ENCODE measurements at regions not wholly inside any gene's neighbourhood (a gene's known extent, or its start where the extent isn't known, plus 50 kb on each side); places are given as distances from the start of the nearest gene placed in this dataset.

GRCh38 chr6:156430386-156430785 lies 346.8 kb upstream of the ARID1B start:
- H3K9me3 ChIP-seq: no peaks in the 10 kb centered on the region
- no peaks in the 10 kb centered on the region for H3K27me3 ChIP-seq
- DNase-seq: no peak
- 62 to 64% methylated on average over 3 of the region's 3 CpGs for WGBS, 2 donors
- H3K4me3 ChIP-seq: no peak overlapping the region
- TF ChIP-seq POLR2AphosphoS5 (IDR thresholded peaks at IDR 0.05) (no peak), EP300 (IDR thresholded peaks at IDR 0.05) (no peak), CTCF (IDR thresholded peaks at IDR 0.05) (no peak), POLR2A (IDR thresholded peaks at IDR 0.05) (no peak)
- no peaks in the 10 kb centered on the region for H3K36me3 ChIP-seq
- H3K27ac ChIP-seq: no peak overlapping the region
- H3K4me1 ChIP-seq: no peaks in the 10 kb centered on the region
- intact Hi-C loops (cut with DNase I): no loop called here

GRCh38 chr6:156427345-156427744 lies 349.8 kb upstream of the ARID1B start:
- no peak overlapping the region for H3K4me3 ChIP-seq
- peaks cover 0 to 3% (median 0%) of the 10 kb centered on the region in 4 donors for H3K9me3 ChIP-seq
- H3K4me1 ChIP-seq: no peaks in the 10 kb centered on the region
- H3K27me3 ChIP-seq: no peaks in the 10 kb centered on the region
- H3K36me3 ChIP-seq: no peaks in the 10 kb centered on the region
- H3K27ac ChIP-seq: no peak overlapping the region
- no peak for DNase-seq
- intact Hi-C loops (cut with DNase I): no loop called here
- WGBS, 2 donors: 6 to 26% methylated on average over 2 of the region's 2 CpGs
- TF ChIP-seq EP300 (IDR thresholded peaks at IDR 0.05) (no peak), POLR2A (IDR thresholded peaks at IDR 0.05) (no peak), CTCF (IDR thresholded peaks at IDR 0.05) (no peak), POLR2AphosphoS5 (IDR thresholded peaks at IDR 0.05) (no peak)

DNA sequence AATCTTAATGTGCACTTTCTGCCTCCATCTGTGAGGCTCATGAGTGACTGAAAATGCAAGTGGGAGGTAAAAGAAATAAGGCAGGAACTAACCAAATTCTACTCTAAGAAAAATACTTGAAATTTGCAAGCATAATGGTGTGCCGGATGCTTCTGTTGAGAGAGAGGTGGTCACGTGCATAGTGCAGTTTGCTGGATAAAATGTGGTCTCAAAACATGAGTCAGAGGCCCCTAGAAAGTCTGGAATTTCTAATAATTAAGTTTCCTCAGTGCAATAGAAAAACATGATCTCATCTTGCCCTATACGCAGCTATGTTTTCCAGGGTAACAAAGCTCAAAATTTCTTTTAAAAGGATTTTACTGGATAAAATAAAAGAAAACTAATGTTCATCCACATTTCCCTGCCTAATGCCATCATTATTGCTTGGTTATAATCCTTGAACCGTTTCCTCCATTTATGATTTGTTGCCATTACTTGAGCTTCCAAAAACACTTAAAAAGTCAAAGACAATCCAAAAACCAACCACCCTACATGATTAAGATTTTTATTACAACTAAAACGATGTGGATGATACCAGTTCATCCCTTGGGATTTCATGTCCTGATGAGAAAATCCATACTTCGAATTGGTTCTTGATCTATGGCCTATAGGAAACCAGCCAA lies 351.7 kb upstream of the ARID1B start:
- Histone ChIP-seq H3K9me3 (peaks cover 0 to 3% (median 0%) of the 10 kb centered on the region in 4 donors), H3K4me1 (no peaks in the 10 kb centered on the region), H3K27ac (peak overlapping the region in 1 of 4 donors; percentile 22), H3K27me3 (no peaks in the 10 kb centered on the region), H3K4me3 (no peak overlapping the region), H3K36me3 (no peaks in the 10 kb centered on the region)
- TF ChIP-seq POLR2AphosphoS5 (IDR thresholded peaks at IDR 0.05): no peak
- TF ChIP-seq CTCF (IDR thresholded peaks at IDR 0.05): no peak
- TF ChIP-seq EP300 (IDR thresholded peaks at IDR 0.05): no peak
- TF ChIP-seq POLR2A (IDR thresholded peaks at IDR 0.05): no peak
- intact Hi-C loops (cut with DNase I): no loop called here
- DNase-seq: no peak
- 75 to 84% methylated on average over 6 of the region's 6 CpGs for WGBS, 2 donors

GRCh38 chr6:156423829-156424228 lies 353.3 kb upstream of the ARID1B start:
- no peaks in the 10 kb centered on the region for H3K27me3 ChIP-seq
- peaks cover 0 to 3% (median 0%) of the 10 kb centered on the region in 4 donors for H3K9me3 ChIP-seq
- no peaks in the 10 kb centered on the region for H3K36me3 ChIP-seq
- H3K27ac ChIP-seq: no peak overlapping the region
- H3K4me3 ChIP-seq: no peak overlapping the region
- DNase-seq: no peak
- H3K4me1 ChIP-seq: no peaks in the 10 kb centered on the region
- TF ChIP-seq EP300 (IDR thresholded peaks at IDR 0.05): no peak
- no peak for TF ChIP-seq POLR2A (IDR thresholded peaks at IDR 0.05)
- no peak for TF ChIP-seq POLR2AphosphoS5 (IDR thresholded peaks at IDR 0.05)
- no peak for TF ChIP-seq CTCF (IDR thresholded peaks at IDR 0.05)
- intact Hi-C loops (cut with DNase I): no loop called here
- WGBS, 2 donors: 46 to 60% methylated on average over 3 of the region's 3 CpGs

DNA sequence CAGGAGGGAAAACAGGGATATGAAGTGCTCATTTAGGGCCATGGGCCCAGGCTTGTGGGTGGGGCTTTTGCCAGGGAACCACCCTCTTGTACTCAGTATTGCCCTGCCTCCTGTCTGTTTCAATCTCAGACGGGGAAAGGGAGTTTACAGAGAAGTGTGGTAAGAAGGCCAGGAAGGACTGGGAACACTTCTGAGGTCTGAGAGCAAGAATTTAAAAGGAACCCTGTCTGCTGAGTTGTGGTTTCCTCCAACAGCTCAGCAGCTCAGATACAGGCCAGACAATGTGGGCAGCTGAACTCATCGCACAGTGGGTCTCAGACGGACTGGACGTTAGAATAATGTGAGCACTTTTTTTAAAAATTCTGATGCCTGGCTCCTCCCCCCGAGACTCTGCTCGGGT lies 354.1 kb upstream of the ARID1B start:
- Histone ChIP-seq H3K4me1 (no peaks in the 10 kb centered on the region), H3K27me3 (no peaks in the 10 kb centered on the region), H3K36me3 (no peaks in the 10 kb centered on the region), H3K9me3 (peaks cover 0 to 3% (median 0%) of the 10 kb centered on the region in 4 donors), H3K4me3 (no peak overlapping the region), H3K27ac (no peak overlapping the region)
- WGBS, 2 donors: 66 to 88% methylated on average over 6 of the region's 6 CpGs
- intact Hi-C loops (cut with DNase I): no loop called here
- TF ChIP-seq EP300 (IDR thresholded peaks at IDR 0.05) (no peak), POLR2A (IDR thresholded peaks at IDR 0.05) (no peak), CTCF (IDR thresholded peaks at IDR 0.05) (no peak), POLR2AphosphoS5 (IDR thresholded peaks at IDR 0.05) (no peak)
- DNase-seq: no peak

Measured in sigmoid colon (tissue), 6 donors.